22Rv1 (cell line): ENCODE measurements at regions not wholly inside any gene's neighbourhood (a gene's known extent, or its start where the extent isn't known, plus 50 kb on each side); places are given as distances from the start of the nearest gene placed in this dataset.

Source experiments
- CTCF ChIP-seq: fragments of 450-650 bp; IDR thresholded peaks from 2 replicates; pipeline ENCODE4 v1.5.1; 2017; ENCODE audit warnings: mild to moderate bottlenecking
- ZFX ChIP-seq: fragments of 450-650 bp; IDR thresholded peaks from 2 replicates; pipeline ENCODE4 v1.6.1; 2017; ENCODE audit warnings: antibody characterized with exemption, borderline replicate concordance

GRCh38 chr20:11128220-11128718 is 454.5 kb upstream of the JAG1 start:
- TF ChIP-seq CTCF: no peak
- no peak for TF ChIP-seq ZFX
